ENCODE measurements at regions not wholly inside any gene's neighbourhood (a gene's known extent, or its start where the extent isn't known, plus 50 kb on each side); places are given as distances from the start of the nearest gene placed in this dataset.

DNA sequence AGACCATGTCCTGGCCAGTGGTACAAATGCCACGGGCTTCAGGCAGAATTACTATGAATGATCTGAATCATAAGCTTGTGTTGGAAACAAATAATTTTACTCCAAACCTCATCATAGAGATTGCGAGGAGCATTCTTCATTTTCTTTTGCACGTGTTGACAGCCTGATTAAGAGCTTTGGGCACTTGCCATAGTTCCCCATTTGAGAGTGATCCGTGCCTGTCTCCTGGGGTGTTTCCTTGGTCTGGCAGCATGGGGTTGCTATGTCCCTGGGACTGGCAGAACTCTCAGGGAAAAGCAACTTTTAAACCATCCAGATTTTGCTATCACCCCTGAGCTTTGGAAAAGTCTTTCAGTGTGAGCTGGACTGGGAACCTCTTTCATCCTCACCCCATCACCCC lies 54.3 kb upstream of the KCNJ6 start (continued):
- no peak for TF ChIP-seq ZBTB11 (tag by site-specific recombination; conservative IDR thresholded peaks at IDR 0.05; ENCODE audit: low read depth)

DNA sequence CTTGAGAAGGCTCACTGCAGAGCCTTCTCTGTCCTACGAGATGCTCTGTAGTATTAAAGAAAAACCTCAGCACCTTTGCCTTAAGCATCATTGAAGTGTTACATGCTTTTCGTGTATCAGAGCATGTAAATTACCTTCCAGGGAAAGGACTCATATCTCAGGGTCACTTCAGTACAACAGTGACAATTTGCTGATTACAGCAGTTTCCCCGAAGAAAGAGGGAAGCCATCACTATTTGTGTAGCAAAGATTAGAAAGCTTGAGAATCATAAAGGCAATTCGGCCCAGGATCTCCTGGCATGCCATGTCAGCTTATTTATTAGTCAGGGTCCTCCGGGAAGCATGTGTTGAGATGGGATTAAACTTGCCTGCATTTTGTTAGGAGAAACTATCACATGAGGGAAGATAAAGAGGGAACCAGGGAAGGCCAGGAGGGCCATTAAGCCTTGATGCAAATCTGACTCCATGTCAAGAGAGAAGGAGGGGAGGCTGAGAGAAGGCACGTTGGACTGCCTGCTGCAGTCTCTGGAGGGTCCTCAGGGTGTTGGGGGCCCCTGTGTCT lies 55.2 kb upstream of the KCNJ6 start:
- POLR2A ChIA-PET = no interaction called here
- CTCF ChIA-PET = interaction anchor here (0.5 kb wide), 1 partner anchor 133 kb away, joined by 5 read pairs; no protein-coding TSS in a partner anchor
- Histone ChIP-seq H3K9me3 (ENCODE audit: control insufficient read depth, insufficient read depth, low read depth, low read length) (no peaks in the 10 kb centered on the region), H3K4me1 (ENCODE audit: control insufficient read depth, insufficient read depth, low read length) (no peaks in the 10 kb centered on the region), H3K36me3 (ENCODE audit: control insufficient read depth in 2 of 2, insufficient read depth in 1 of 2, low read length in 2 of 2) (no peaks in the 10 kb centered on the region), H3K4me3 (ENCODE audit: low read depth, low read length) (no peak overlapping the region), H3K27ac (ENCODE audit: extremely low read depth, low read depth, low read length) (no peak overlapping the region)
- no peak for TF ChIP-seq SCRT1 (tag by site-specific recombination; IDR thresholded peaks at IDR 0.05; ENCODE audit: borderline replicate concordance)
- TF ChIP-seq ZNF692 (tag by site-specific recombination; IDR thresholded peaks at IDR 0.05) = no peak
- TF ChIP-seq ZNF664 (tag by site-specific recombination; IDR thresholded peaks at IDR 0.05) = no peak
- TF ChIP-seq ZNF266 (tag by site-specific recombination; IDR thresholded peaks at IDR 0.05; ENCODE audit: low read depth) = no peak
- no peak for TF ChIP-seq ZNF585B (tag by site-specific recombination; IDR thresholded peaks at IDR 0.05)
- no peak for TF ChIP-seq MEIS1 (CRISPR knock-in tag; IDR thresholded peaks at IDR 0.05; ENCODE audit: borderline replicate concordance)
- TF ChIP-seq ZNF548 (tag by site-specific recombination; IDR thresholded peaks at IDR 0.05) = no peak
- TF ChIP-seq ZNF416 (tag by site-specific recombination; IDR thresholded peaks at IDR 0.05) = no peak
- no peak for TF ChIP-seq ZNF549 (tag by site-specific recombination; IDR thresholded peaks at IDR 0.05)
- TF ChIP-seq ATF2 (tag by site-specific recombination; IDR thresholded peaks at IDR 0.05; ENCODE audit: low read depth) = no peak
- no peak for TF ChIP-seq ZBTB21 (tag by site-specific recombination; IDR thresholded peaks at IDR 0.05)
- TF ChIP-seq MZF1 (tag by site-specific recombination; IDR thresholded peaks at IDR 0.05; ENCODE audit: borderline replicate concordance) = no peak
- no peak for TF ChIP-seq ZNF629 (tag by site-specific recombination; IDR thresholded peaks at IDR 0.05)
- no peak for TF ChIP-seq GLIS1 (tag by site-specific recombination; IDR thresholded peaks at IDR 0.05)
- no peak for TF ChIP-seq SP3 (tag by site-specific recombination; IDR thresholded peaks at IDR 0.05)

- H3K27ac ChIP-seq (ENCODE audit: extremely low read depth, low read depth, low read length) = no peak overlapping the region
- TF ChIP-seq INSM2 (tag by site-specific recombination; IDR thresholded peaks at IDR 0.05) (no peak), ZNF174 (tag by site-specific recombination; IDR thresholded peaks at IDR 0.05) (no peak), ZBTB17 (tag by site-specific recombination; IDR thresholded peaks at IDR 0.05) (no peak)
- no peaks in the 10 kb centered on the region for H3K9me3 ChIP-seq (ENCODE audit: control insufficient read depth, insufficient read depth, low read depth, low read length)
- ChIA-PET CTCF (no interaction called here), POLR2A (no interaction called here)
- no peaks in the 10 kb centered on the region for H3K4me1 ChIP-seq (ENCODE audit: control insufficient read depth, insufficient read depth, low read length)
- no peaks in the 10 kb centered on the region for H3K36me3 ChIP-seq (ENCODE audit: control insufficient read depth in 2 of 2, insufficient read depth in 1 of 2, low read length in 2 of 2)
- H3K4me3 ChIP-seq (ENCODE audit: low read depth, low read length) = no peak overlapping the region
Measured at GRCh38 chr21:37974081-37974480, 57.8 kb upstream of the KCNJ6 start.
